HG03196 (cell line): ENCODE measurements at regions not wholly inside any gene's neighbourhood (a gene's known extent, or its start where the extent isn't known, plus 50 kb on each side); places are given as distances from the start of the nearest gene placed in this dataset.
"Not testable (repeated sequence)": the region's sequence is repeated elsewhere in the genome, so short reads cannot be mapped to it uniquely, and the experiment has no call there.

Experiments
- ATAC-seq: cut with Tn5 transposase; IDR thresholded peaks from one replicate; pipeline ENCODE4 v1.9.1; 2021; ENCODE audit not compliant: unreplicated experiment

GRCh38 chr15:31433091-31433490 is 106.5 kb downstream of the KLF13 start:
- no peak for ATAC-seq

- no peak for ATAC-seq
These were observed 106.9 kb downstream of the KLF13 start for GRCh38 chr15:31433574-31433973.

DNA sequence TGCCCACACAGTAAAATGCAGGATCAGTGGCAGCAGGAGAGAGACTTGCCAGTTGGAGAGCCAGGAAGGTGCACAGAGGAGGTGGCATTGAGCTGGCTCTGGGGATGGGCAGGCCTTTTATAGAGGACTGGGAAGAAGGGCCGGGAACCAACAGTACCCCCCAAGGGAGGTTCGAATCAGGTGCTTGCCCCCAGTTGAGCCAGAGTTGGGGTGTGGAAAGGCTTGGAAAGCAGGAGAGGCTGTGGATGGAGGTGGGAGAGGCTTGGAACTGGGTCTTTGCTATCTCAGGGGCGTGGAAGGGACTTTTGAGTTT is 107.6 kb downstream of the KLF13 start:
- ATAC-seq, result no peak

DNA sequence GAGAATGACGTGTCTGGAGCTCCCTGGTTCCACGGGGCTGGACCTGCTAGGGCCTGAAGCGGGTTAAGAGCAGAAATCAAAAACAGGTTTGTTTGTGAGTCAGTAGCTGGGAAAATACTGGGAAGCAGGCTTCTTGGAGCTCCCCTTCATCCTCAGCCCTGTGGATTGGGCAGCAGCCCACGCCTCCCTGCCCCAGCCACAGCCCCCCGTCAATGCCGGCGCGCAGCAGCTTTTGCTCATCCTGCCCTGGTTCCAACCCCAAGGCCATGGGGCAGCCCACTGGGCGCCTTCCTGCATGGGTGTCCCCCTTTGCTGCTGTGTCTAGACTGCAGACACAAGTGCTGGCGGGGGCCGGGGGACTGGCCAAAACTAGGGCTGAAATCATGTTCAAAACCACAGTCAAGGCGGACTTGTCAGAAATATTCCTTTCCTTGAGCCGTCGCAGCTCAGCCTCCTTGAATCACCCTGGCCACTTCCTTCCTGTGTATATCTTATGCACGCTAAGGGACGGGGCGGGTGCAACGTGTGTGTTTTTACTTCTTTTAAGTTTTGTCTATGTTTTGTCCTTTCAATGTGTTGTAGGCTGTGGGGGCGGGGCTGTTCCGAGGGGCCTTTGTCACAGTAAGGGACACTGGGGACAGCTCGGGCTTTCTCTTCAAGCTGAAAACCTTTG is 108.1 kb downstream of the KLF13 start:
- ATAC-seq, result peak; percentile 38

DNA sequence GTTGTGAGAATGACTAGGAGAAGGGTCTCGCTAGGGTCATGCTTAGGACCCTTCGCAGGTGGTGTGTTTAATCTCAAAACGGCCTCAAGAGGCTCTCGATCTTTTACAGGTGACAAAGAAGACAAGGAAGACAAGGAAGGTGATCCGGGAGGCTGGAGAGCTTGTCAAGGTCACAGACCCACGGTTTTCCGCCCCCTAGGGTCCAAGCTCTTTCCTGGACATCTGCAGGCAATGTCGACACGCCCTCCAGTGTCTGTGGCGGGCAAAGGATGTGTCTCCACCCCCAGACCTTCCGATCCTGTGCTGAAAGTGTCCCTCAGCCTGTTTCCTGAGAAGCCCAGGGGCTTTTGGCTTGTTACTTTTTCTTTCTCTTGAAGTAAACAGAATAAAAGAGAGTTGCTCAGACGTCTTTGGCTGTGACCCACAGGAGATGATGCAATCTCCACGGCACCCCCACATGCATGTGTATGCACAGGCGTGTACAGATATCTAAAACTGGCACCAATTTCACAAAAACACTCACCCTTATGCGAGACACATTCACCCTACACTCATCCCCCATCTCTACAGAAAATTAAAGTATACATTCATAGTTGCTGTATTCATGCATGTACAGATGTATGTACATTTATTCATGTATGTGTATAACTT is 108.8 kb downstream of the KLF13 start:
- ATAC-seq, result peak; percentile 59

DNA sequence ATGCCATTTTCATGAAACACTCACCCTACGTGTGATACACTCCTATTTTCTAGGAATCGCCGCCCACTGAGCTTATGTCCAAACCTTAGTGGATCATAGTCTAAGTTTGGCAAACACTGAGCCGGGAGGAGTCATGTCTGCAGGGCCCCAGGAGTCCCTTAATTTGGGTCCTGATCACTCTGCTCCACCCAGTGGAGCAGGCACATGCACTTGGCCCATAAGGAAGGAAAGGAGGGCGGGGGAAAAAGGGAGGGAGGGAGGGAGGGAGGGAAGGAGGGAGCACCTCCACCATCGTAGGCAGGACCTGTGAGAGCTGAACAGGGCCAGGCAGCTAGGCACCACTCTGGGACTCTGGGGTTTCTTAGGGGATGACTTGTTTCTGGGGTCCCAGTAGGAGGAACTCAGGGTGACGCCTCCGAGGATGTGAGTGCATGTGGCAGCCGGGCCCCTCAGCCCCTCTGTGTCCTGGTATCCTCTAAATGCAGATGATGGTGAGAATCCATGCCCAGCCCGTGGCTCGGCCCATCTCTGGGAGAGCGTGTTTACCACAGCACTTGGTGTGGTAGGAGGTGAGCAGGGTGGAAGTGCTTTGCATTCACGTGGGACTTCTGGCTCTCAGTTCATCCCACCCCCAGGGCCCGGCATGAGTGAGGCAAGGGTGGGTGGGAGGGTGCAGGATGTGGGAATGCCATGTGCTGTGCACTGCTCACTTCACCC is 109.4 kb downstream of the KLF13 start:
- ATAC-seq, result no peak

- no peak for ATAC-seq
These were observed 111.1 kb downstream of the KLF13 start for GRCh38 chr15:31437686-31438085.

DNA sequence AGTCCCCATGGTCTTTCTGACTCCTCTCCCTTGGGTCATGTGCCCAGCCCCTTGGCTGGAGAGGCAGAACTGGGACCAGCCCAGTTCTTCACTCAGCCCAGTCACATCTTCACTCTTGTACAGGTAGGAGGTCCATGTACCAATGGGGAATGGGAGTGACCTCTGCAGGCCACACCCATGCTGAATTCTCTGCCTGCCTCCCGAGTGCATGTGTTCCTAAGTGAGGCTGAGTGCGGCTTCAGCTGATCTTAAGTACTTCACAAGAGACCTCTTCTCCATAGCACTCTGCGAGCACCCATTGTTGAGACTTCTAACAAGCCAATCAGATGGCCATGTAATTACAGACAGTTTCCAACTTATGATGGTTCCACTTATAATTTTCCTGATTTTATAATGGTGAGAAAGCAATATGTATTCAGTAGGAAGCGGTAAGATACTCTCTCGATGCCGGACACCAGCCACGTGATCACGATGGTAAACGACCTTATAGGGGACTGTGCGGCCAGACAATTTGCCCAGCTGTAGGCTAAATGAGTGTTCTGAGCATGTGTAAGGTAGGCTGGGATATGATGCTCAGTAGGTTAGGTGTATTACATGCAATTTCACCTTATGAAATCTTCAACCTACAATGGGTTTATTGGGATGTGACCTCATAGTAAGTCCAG is 112.1 kb downstream of the KLF13 start:
- no peak for ATAC-seq

- no peak for ATAC-seq
These were observed 112.7 kb downstream of the KLF13 start for GRCh38 chr15:31439328-31439727.

GRCh38 chr15:31440216-31440615 is 113.6 kb downstream of the KLF13 start:
- not testable (repeated sequence) for ATAC-seq

DNA sequence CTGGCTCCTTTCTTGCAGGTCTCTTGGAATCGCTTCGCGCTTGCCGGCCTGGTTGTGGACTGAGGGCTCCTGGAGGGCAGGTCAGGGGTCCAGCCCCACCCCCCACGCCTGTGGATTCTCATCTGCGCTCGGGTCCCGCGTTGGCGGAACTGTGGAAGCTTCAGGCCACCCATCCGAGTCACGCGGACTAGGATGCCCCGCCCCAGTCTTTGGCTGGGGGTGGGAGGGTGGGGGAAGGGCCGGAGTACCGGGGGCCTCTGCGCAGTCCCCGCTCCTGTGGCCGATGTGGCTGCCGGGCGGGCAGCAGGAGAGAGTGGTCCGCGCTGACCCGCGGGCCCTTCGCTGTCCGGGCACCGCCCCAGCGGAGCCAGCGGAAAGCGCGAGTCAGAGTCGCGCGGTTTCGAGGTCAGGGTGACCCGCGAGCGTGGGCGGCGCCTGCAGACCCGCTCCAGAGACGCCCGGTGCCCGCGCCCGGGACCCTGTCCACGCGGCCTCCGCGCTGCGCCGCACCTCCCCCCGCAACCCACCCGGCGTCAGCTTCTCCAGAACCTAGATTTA is 114.2 kb downstream of the KLF13 start:
- no peak for ATAC-seq

GRCh38 chr15:31442226-31442625 is 115.6 kb downstream of the KLF13 start:
- no peak for ATAC-seq

DNA sequence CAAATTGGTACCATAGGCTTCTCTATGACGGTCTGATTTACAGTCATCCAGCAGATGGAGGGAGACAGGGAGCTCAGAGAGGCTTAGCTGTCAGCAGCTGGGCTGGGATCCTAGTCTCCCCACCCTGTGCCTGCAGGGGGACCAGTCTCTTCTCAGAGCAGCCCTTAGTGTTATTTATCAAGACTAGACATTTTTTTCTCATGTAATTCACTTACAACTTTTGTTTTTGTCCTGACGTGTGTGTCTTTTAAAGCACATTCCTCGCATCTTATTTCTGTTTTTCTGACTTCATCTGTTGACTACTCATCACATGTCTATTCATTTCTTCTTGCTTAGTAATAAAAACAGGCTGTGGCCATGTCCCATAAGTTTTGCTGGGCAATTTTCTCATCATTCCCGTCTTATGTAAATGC is 116.1 kb downstream of the KLF13 start:
- no peak for ATAC-seq

- ATAC-seq, result no peak
These were observed 118.2 kb downstream of the KLF13 start for GRCh38 chr15:31444844-31445243.

DNA sequence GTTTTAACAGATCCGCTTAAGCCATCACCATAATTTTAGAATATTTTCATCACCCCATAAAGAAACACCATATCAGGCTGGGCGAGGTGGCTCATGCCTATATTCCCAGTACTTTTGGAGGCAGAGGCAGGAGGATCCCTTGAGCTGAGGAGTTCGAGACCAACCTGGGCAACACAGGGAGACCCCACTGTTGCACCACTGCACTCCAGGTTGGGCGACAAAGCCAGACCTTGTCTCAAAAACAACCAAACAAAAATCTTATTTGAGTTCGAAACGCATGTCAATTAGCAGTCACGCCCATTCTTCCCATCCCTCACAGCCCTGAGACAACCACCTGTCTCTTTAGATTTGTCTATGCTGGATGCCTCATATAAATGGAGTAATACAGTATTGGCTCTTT is 119.9 kb downstream of the KLF13 start:
- ATAC-seq, result no peak

DNA sequence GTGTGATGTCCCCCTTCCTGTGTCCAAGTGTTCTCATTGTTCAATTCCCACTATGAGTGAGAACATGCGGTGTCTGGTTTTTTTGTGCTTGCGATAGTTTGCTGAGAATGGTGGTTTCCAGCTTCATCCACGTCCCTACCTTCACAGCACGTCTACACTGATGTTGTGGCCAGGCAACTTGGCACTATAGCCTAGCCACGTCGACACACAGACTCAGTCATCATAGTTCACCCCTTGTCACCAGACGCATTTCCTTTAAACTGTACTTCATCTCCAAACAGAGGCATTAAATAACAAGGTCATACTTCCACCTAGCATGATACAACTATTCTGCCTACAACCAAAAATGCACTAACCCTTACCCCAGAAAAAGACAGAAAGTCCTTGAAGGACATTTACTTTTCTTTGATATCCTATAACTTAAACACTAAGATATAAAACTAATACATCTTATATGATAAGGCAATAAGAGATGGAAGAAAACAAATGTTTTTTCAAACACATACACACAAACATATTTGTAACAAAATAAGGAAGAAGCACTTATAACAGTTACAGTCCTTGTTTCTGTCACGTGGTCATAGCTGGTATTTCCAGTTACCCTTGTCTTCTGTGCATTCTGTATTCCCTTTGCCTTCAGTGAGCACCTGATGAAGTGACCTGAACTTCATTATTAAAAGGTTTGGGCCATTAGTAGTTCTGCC is 121.4 kb downstream of the KLF13 start:
- no peak for ATAC-seq

DNA sequence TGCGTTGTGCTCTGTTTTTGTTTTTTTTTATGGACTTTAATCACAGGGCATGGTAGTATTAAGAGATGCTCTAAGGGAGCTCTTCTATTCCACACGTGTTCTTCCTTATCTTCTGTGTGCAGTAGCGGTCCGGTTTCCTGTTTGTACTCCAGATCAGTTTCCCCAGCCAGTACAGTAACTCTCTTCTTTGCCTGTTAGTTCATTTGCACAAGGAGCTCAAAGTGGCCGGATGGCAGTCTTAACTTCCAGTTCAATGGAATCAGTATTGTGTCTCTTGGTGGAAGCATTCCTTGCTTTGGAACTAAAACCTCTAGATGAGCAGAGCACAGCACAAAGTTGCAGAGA is 122.0 kb downstream of the KLF13 start:
- ATAC-seq, result no peak

DNA sequence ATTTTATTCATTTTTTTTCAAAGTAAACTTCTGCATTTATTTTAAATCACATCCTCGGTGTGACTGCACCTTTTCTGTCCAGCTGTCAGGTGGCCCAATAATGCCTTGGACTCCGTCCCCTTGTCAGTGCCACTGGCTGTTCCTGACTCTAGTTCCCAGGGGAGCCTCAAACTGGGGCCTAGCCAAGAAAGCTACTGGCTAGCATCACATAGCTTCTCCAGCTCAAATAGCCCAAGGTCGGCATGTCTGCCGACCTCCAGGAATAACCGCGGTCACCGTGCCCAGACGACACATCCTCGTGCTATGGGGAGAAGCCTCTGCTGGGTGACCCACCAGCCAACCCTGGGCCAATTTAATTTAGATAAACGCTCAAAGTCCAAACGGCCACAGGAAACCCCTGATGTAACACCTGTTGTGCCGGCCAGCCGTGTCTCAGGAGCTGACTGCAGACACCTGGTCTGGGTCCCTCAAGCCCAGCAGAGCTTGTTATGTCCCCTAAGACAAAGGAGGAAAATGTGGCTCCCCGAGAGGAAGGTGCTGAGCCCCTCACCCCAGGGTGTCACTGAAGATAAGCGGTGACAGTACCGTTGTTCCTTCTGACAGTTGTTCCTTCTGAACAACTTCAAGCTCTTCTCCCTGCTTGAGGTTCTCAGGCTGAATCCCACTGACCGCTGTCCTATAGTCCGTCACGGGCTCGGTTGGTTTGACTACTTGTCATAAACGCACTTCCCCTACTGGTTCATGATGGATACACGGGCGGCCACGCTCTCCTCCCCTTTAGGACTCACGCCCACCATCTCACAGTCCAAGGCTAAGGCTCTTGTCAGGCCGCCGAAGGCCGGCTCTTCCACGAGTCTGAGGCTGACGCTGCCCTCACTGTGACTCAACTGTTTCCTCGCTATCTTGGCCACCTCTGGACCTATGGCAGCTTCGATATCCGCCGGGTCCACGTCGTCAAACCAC is 126.2 kb downstream of the KLF13 start:
- no peak for ATAC-seq

GRCh38 chr15:31453558-31454318 is 127.1 kb downstream of the KLF13 start:
- no peak for ATAC-seq
